ENCODE measurements at regions not wholly inside any gene's neighbourhood (a gene's known extent, or its start where the extent isn't known, plus 50 kb on each side); places are given as distances from the start of the nearest gene placed in this dataset.

GRCh38 chr9:87100001-87100400 is 152.7 kb upstream of the GAS1 start:
- in situ Hi-C loops (cut with HindIII; ENCODE audit: low sequenced_read_pairs) = no loop called here

GRCh38 chr9:87102126-87102525 is 154.8 kb upstream of the GAS1 start:
- in situ Hi-C loops (cut with HindIII; ENCODE audit: low sequenced_read_pairs) = no loop called here
- no peak for DNase-seq (ENCODE audit: low read depth)
- no peak for TF ChIP-seq CTCF (IDR thresholded peaks at IDR 0.05; ENCODE audit: low read depth, low read length, missing control alignments)

More at GRCh38 chr9:87100001-87100400, 152.7 kb upstream of the GAS1 start:
- no peak for DNase-seq (ENCODE audit: low read depth)
- no peak overlapping the region for H3K4me3 ChIP-seq (ENCODE audit: low read depth, low read length)
- no peak for TF ChIP-seq CTCF (IDR thresholded peaks at IDR 0.05; ENCODE audit: low read depth, low read length, missing control alignments)

GRCh38 chr9:87107072-87107471 is 159.8 kb upstream of the GAS1 start:
- DNase-seq (ENCODE audit: low read depth) = no peak
- in situ Hi-C loops (cut with HindIII; ENCODE audit: low sequenced_read_pairs) = loop anchor here (5.0 kb wide), 1 partner anchor 40 kb away; no protein-coding TSS in a partner anchor
- no peak overlapping the region for H3K4me3 ChIP-seq (ENCODE audit: low read depth, low read length)
- TF ChIP-seq CTCF (IDR thresholded peaks at IDR 0.05; ENCODE audit: low read depth, low read length, missing control alignments) = no peak

More at GRCh38 chr9:87102126-87102525, 154.8 kb upstream of the GAS1 start:
- no peak overlapping the region for H3K4me3 ChIP-seq (ENCODE audit: low read depth, low read length)

- no peak overlapping the region for H3K4me3 ChIP-seq (ENCODE audit: low read depth, low read length)
- no peak for TF ChIP-seq CTCF (IDR thresholded peaks at IDR 0.05; ENCODE audit: low read depth, low read length, missing control alignments)
- no peak for DNase-seq (ENCODE audit: low read depth)
- in situ Hi-C loops (cut with HindIII; ENCODE audit: low sequenced_read_pairs) = loop anchor here (5.0 kb wide), 1 partner anchor 41 kb away; no protein-coding TSS in a partner anchor
Observed at GRCh38 chr9:87108661-87109060, 161.4 kb upstream of the GAS1 start.

GRCh38 chr9:87109231-87109631 is 161.9 kb upstream of the GAS1 start:
- no peak for DNase-seq (ENCODE audit: low read depth)
- no peak for TF ChIP-seq CTCF (IDR thresholded peaks at IDR 0.05; ENCODE audit: low read depth, low read length, missing control alignments)
- in situ Hi-C loops (cut with HindIII; ENCODE audit: low sequenced_read_pairs) = loop anchor here (5.0 kb wide), 1 partner anchor 42 kb away; no protein-coding TSS in a partner anchor
- H3K4me3 ChIP-seq (ENCODE audit: low read depth, low read length) = no peak overlapping the region

- no peak for TF ChIP-seq CTCF (IDR thresholded peaks at IDR 0.05; ENCODE audit: low read depth, low read length, missing control alignments)
- H3K4me3 ChIP-seq (ENCODE audit: low read depth, low read length) = no peak overlapping the region
- no peak for DNase-seq (ENCODE audit: low read depth)
- in situ Hi-C loops (cut with HindIII; ENCODE audit: low sequenced_read_pairs) = loop anchor here (5.0 kb wide), 1 partner anchor 43 kb away; no protein-coding TSS in a partner anchor
Observed at GRCh38 chr9:87109851-87110250, 162.5 kb upstream of the GAS1 start.

All from astrocyte of the cerebellum (primary cell).